GM18951 (cell line): ENCODE measurements at regions not wholly inside any gene's neighbourhood (a gene's known extent, or its start where the extent isn't known, plus 50 kb on each side); places are given as distances from the start of the nearest gene placed in this dataset.

Experiments used
- POLR2A ChIP-seq: IDR thresholded peaks from 4 replicates; pipeline ENCODE4 v1.6.1; 2011; ENCODE audit warnings: mild to moderate bottlenecking; ENCODE audit not compliant: insufficient read length, insufficient read depth; ENCODE audit errors: extremely low read depth
- in situ Hi-C: fragments of 300-500 bp; cut with MboI; formaldehyde crosslinking; loops from one replicate; pipeline ENCODE4 v1.12.0; 2022; ENCODE audit warnings: low sequenced_read_pairs, mixed read lengths, inconsistent platforms; ENCODE audit not compliant: unreplicated experiment

DNA sequence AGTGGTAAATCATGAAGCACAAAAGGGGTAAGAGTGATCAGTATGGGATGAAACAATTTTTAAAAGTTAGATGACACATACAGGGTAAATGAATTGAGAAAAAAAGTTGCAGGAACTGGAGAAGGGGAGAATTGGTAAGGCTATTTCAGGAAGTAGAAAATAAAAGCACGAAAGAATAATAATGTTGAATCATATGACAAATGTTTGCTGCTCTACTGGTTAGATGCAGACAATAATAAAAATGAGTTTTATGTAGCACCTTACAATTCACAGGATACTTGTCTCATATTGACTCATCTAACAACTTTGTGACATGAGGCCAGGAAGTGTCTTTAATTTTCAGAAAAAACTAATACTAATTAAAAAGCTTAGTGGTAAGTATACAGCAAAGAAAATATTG is 566.5 kb upstream of the MARCKS start:
- in situ Hi-C loops = no loop called here
- no peak for TF ChIP-seq POLR2A

DNA sequence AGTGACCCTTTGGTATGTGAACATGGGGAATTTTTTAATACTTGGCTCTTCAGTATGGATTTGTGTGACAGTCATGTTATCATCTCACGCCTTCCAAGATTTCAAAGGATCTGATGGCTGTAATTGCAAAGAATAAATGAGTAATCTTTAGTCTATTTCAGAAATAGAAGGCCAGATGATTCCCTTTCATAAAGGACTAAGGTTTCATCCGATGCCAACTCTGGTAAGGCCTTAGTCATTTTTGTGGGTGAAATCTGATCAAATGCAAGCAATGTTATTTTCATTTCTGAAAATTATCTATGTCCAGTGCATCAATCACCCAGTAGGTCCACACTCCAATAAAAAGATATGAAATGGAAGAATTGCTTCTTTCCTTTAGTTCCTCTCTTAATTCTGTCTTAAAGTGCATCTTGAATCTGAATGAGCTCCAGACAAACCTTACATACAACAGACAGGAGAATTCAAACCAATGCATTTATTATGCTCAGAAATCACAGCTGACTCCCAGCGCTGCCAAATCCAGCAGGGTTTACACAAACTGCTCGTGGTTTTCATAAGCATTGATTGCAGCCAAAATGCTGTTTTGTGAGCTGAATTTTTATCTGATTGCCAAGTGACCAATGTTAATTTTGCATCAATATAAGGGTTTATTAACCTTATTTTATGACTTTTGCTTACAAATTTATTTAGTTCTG is 565.2 kb upstream of the MARCKS start:
- in situ Hi-C loops = no loop called here
- TF ChIP-seq POLR2A = no peak

DNA sequence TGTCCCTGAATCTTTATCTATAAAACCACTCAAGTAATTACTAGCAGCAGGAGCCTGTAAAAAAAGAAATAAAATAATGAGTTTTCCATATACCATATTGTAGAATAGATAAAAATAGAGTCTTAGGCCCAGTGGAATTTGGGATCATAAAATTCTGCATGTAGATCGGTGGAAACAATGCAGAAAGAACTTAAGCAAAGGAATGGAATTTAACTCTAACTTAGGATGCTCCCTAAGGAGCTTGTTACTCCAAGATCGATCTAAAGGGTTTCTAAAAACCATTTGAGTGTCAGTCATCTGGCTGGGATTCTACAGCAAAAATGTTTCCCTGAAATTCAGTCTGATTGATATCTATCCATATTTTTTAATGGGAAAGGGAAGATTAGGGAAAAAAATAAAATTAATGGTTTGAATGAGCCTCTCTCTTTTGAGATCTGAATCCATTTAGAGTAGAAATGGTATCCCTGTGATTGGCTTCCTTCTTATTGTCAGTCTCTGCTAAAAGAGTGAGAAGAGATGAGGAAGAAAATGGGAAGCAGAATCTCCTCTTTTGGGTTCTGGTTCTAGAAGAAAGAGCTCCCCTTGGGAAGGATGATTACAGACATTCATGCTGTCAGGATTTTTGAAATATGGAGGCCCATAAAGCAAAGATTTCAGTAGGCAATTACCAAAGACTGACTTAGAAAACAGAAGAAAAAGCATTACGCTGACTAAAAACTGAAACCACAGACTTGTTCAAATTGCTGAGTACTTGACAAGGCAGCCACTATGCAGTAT is 564.3 kb upstream of the MARCKS start:
- TF ChIP-seq POLR2A = no peak
- in situ Hi-C loops = no loop called here

DNA sequence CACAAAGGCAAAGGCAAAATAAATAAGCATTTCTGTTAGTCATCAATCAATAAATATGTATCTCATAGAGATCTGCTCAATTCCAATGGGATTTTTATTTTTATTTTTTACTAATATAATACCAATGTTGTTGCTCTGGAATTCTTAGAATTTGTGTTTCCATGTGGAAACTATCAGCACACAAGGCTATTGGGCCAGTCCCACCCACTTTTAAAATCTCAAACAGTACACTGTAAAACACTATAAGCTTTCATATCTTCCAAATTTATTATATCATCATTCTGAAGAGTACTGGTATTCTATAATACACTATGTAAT is 563.8 kb upstream of the MARCKS start:
- in situ Hi-C loops = no loop called here
- no peak for TF ChIP-seq POLR2A

DNA sequence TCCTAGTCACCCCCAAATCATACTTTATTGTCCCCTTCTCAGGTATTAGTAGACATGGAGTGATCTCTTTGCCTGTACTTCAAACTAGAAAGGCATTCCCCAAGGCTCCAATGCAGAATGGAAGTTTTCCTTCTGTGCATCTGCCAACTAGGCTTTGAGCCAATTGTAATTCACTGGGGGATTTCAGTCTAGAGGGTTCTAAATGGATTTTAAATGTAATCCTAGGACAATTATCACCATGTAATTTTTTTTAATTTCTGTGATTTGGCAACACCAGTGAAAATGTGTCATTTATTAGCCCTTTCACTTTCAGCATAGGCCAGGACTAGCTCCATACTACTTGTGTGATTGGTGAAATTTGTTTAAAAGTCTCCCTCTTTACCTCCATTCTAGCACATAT is 557.6 kb upstream of the MARCKS start:
- TF ChIP-seq POLR2A = no peak
- in situ Hi-C loops = no loop called here

GRCh38 chr6:113301651-113302050 is 555.5 kb upstream of the MARCKS start:
- in situ Hi-C loops = no loop called here
- TF ChIP-seq POLR2A = no peak

- TF ChIP-seq POLR2A = no peak
- in situ Hi-C loops = no loop called here
Observed at GRCh38 chr6:113304116-113304515, 553.0 kb upstream of the MARCKS start.

DNA sequence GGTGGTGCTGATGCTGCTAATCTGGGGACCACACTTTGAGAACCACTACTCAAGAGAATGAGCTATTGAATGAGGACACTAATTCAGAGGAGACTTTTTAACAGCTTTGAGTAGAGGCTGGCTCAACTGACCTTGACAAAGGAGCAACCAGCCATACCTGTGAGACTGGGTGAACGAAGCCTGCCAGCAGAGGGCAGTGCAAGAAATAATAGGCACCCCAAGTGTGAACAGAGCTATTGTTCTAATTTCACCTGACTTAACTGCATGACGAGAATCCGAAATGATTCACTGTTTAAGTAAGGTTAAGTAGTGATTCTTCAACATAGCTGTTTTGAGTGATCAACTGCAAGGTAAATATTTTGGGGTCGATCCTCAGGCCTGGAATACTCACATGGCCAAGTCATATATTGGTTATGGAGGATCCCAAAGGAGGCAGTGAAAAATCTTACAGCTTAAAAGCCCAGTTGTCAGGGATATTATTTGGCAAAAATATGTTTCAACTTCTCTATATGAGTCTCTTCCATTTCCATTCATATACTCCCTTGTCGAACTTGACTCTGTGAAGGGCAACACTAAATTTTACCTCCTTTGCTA is 550.5 kb upstream of the MARCKS start:
- TF ChIP-seq POLR2A = no peak

GRCh38 chr6:113308266-113308665 is 548.9 kb upstream of the MARCKS start:
- in situ Hi-C loops = no loop called here
- no peak for TF ChIP-seq POLR2A

More for the DNA sequence above, 550.5 kb upstream of the MARCKS start:
- in situ Hi-C loops = no loop called here

DNA sequence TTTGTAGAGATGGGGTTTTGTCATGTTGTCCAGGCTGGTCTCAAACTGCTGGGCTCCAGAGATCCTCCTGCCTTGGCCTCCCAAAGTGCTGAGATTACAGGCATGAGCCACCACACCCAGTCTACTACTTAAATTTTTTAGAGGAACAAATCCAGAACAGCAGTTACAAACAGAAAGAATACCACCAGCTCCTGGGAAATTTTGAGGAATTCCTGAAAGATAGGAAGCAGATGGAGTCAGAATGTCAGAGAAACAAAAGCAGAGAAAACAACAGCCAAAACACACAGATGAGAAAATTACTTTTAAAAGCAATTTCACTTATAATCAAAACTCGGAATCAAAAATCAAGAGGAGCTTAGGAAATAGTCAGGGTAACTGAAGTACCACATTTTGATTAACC is 543.3 kb upstream of the MARCKS start:
- in situ Hi-C loops = no loop called here
- TF ChIP-seq POLR2A = no peak

DNA sequence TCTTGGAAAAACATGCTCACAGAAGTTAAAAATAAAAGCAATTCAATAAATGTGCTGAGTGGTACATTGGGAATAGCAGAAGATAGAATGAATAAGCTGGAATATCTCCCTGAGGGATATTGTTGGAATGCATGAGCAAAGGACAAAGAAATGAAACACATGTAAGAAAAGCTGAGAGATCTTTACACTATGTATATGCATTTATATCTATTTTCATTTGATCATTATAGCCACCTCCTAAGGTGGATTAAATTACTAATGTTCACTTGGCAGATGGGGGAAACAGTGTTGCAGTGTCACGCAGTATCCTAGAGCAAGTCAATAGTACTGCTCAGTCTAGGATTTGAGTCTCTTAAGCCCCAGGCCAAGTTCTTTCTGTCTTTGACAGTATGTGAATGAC is 542.0 kb upstream of the MARCKS start:
- in situ Hi-C loops = no loop called here
- no peak for TF ChIP-seq POLR2A

DNA sequence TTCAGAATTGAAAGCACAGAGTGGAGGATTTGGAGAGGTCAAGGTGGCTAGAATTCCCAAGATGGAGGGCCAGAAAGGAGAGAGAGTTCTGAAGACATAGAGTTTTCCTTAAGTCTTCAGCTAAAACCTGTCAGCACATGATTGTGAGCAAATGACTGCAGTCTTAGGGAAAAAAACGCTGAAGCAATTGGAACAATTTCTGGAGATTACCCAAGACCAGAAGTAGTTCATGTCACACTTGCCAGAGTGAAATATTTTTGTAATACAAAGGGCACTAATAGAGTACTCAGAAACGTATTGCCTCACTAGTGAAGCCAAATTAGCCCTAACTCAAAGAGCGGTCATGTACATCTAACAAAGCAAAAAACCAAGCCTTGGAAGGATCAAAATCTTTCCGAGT is 541.3 kb upstream of the MARCKS start:
- in situ Hi-C loops = no loop called here
- TF ChIP-seq POLR2A = no peak

GRCh38 chr6:113317442-113317841 is 539.7 kb upstream of the MARCKS start:
- no peak for TF ChIP-seq POLR2A
- in situ Hi-C loops = no loop called here
